Middle frontal gyrus (tissue), 1 donor: ENCODE measurements at regions not wholly inside any gene's neighbourhood (a gene's known extent, or its start where the extent isn't known, plus 50 kb on each side); places are given as distances from the start of the nearest gene placed in this dataset.

ENCODE experiments used
- DNase-seq: peaks from one replicate; pipeline ENCODE4 v3.0.0-alpha.2; 2015; ENCODE audit warnings: low spot score; ENCODE audit errors: extremely low spot score

- DNase-seq, result no peak
Observed at GRCh38 chr3:59422312-59422711, 372.5 kb upstream of the CFAP20DC start.

GRCh38 chr3:59418836-59419235, 369.0 kb upstream of the CFAP20DC start:
- no peak for DNase-seq

- DNase-seq, result no peak
Observed at GRCh38 chr3:59412516-59412915, 362.7 kb upstream of the CFAP20DC start.

- no peak for DNase-seq
Observed at GRCh38 chr3:59411694-59412093, 361.9 kb upstream of the CFAP20DC start.

- DNase-seq, result no peak
Observed at GRCh38 chr3:59411186-59411585, 361.4 kb upstream of the CFAP20DC start.

GRCh38 chr3:59408047-59408624, 358.3 kb upstream of the CFAP20DC start:
- no peak for DNase-seq

GRCh38 chr3:59407425-59407824, 357.6 kb upstream of the CFAP20DC start:
- DNase-seq, result no peak

GRCh38 chr3:59406943-59407342, 357.1 kb upstream of the CFAP20DC start:
- DNase-seq, result no peak

- no peak for DNase-seq
Observed at GRCh38 chr3:59404851-59405250, 355.0 kb upstream of the CFAP20DC start.

- DNase-seq, result no peak
Observed at GRCh38 chr3:59404064-59404463, 354.2 kb upstream of the CFAP20DC start.

- DNase-seq, result no peak
Observed at GRCh38 chr3:59401924-59402323, 352.1 kb upstream of the CFAP20DC start.

- no peak for DNase-seq
Observed at GRCh38 chr3:59392116-59392515, 342.3 kb upstream of the CFAP20DC start.

GRCh38 chr3:59391131-59391530, 341.3 kb upstream of the CFAP20DC start:
- no peak for DNase-seq

- DNase-seq, result no peak
Observed at GRCh38 chr3:59388555-59389270, 338.9 kb upstream of the CFAP20DC start.

- DNase-seq, result no peak
Observed at GRCh38 chr3:59386165-59386564, 336.3 kb upstream of the CFAP20DC start.

- DNase-seq, result no peak
Observed at GRCh38 chr3:59385547-59385946, 335.7 kb upstream of the CFAP20DC start.

GRCh38 chr3:59381282-59381681, 331.5 kb upstream of the CFAP20DC start:
- no peak for DNase-seq

- no peak for DNase-seq
Observed at GRCh38 chr3:59380146-59380545, 330.3 kb upstream of the CFAP20DC start.

- no peak for DNase-seq
Observed at GRCh38 chr3:59374818-59375211, 325.0 kb upstream of the CFAP20DC start.

- DNase-seq, result no peak
Observed at GRCh38 chr3:59374091-59374817, 324.4 kb upstream of the CFAP20DC start.

- DNase-seq, result no peak
Observed at GRCh38 chr3:59372346-59372745, 322.5 kb upstream of the CFAP20DC start.

- no peak for DNase-seq
Observed at GRCh38 chr3:59368900-59369675, 319.3 kb upstream of the CFAP20DC start.
